HCT116 (cell line): ENCODE measurements at regions not wholly inside any gene's neighbourhood (a gene's known extent, or its start where the extent isn't known, plus 50 kb on each side); places are given as distances from the start of the nearest gene placed in this dataset.

Experiments
- ATAC-seq: fragments of 200-7000 bp; cut with Tn5 transposase; 2 replicates; pipeline ENCODE4 v1.9.1; 2020; ENCODE audit warnings: mild to moderate bottlenecking, moderate library complexity
- BruUV-seq: library from RNA; stranded (reverse); fragments of 400-500 nt; replicated peaks from 2 replicates; lab custom pipeline; 2021; lab: Mats Ljungman, UMichigan
- CTCF ChIA-PET: fragments of 300-600 bp; sonication (Branson Sonifier 250); formaldehyde crosslinking; loops from one replicate; lab custom pipeline; 2021; ENCODE audit warnings: antibody characterized with exemption; lab: Charles Lee
- POLR2A ChIA-PET: fragments of 300-600, 350-600 bp; sonication (Branson Sonifier 250); formaldehyde crosslinking; loops from one replicate; lab custom pipeline; 2021; ENCODE audit warnings: antibody characterized with exemption; lab: Charles Lee
- RAD21 ChIA-PET, 2 experiments: fragments of 300-600 bp; sonication (Branson Sonifier 250); formaldehyde crosslinking; loops; one replicate each; lab custom pipeline; 2023; ENCODE audit warnings: low total read pairs in 2 of 2; ENCODE audit not compliant: uncharacterized antibody in 2 of 2, unreplicated experiment in 2 of 2, low non-redundant PET in 1 of 2; lab: Charles Lee
- DNase-seq: peaks from one replicate; pipeline ENCODE4 v3.0.0-alpha.2; 2010; ENCODE audit warnings: low read depth, low spot score
- H2AFZ ChIP-seq: fragments of 200-600 bp; shearing (Covaris generic), sonication (generic); 2 replicates; pipeline ENCODE4 v1.6.1; 2017; ENCODE audit warnings: low read depth, mixed run types, mixed read lengths, antibody characterized with exemption, low read length; ENCODE audit not compliant: poor library complexity, severe bottlenecking
- H3K27ac ChIP-seq: 2 replicates; pipeline ENCODE4 v1.5.1; 2012; ENCODE audit warnings: low read depth, low read length
- H3K27me3 ChIP-seq: fragments of 200-600 bp; sonication (generic); 2 replicates; pipeline ENCODE4 v1.6.1; 2016; ENCODE audit warnings: mixed run types, low read length, mixed read lengths; ENCODE audit not compliant: insufficient read depth
- H3K36me3 ChIP-seq, 2 experiments: fragments of 200-500 bp in 1 of 2; fragments of 200-600 bp in 1 of 2; sonication (Bioruptor generic) in 1 of 2; sonication (generic) in 1 of 2; 2 replicates each; pipeline versions ENCODE4 v1.5.1 to v1.6.1; 2014 to 2016; ENCODE audit warnings: low read length in 2 of 2, inconsistent platforms in 1 of 2, mixed read lengths in 1 of 2, mixed run types in 1 of 2; ENCODE audit not compliant: insufficient read depth in 2 of 2, control insufficient read depth in 1 of 2
- H3K4me1 ChIP-seq, 2 experiments: fragments of 200-600 bp in 1 of 2; sonication (generic) in 1 of 2; 2 replicates each; pipeline versions ENCODE4 v1.5.1 to v1.6.1; 2012 to 2017; ENCODE audit warnings: low read length in 2 of 2, inconsistent platforms in 1 of 2, mild to moderate bottlenecking in 1 of 2, mixed read lengths in 1 of 2, mixed run types in 1 of 2, moderate library complexity in 1 of 2; ENCODE audit not compliant: insufficient read depth in 2 of 2, control insufficient read depth in 1 of 2
- H3K4me2 ChIP-seq: fragments of 200-600 bp; sonication (generic); 2 replicates; pipeline ENCODE4 v1.6.1; 2017; ENCODE audit warnings: mixed run types, low read length, mixed read lengths
- H3K4me3 ChIP-seq, 2 experiments: fragments of 200-600 bp in 1 of 2; sonication (generic) in 1 of 2; replicated peaks in 1 of 2; 2 replicates each; pipeline ENCODE4 v1.5.1; 2011 to 2016; ENCODE audit warnings: low read length in 2 of 2, control low read depth in 1 of 2, low read depth in 1 of 2, mild to moderate bottlenecking in 1 of 2, mixed read lengths in 1 of 2, mixed run types in 1 of 2
- H3K79me2 ChIP-seq: fragments of 200-600 bp; sonication (generic); 2 replicates; pipeline ENCODE4 v1.6.1; 2017; ENCODE audit warnings: mild to moderate bottlenecking, mixed run types, low read length, moderate library complexity, mixed read lengths; ENCODE audit not compliant: insufficient read depth
- H3K9ac ChIP-seq: fragments of 200-600 bp; sonication (generic); 2 replicates; pipeline ENCODE4 v1.6.1; 2016; ENCODE audit warnings: low read length, mixed read lengths
- H3K9me2 ChIP-seq: fragments of 200-600 bp; sonication (generic), shearing (Covaris generic); 2 replicates; pipeline ENCODE4 v1.6.1; 2017; ENCODE audit warnings: mixed run types, mild to moderate bottlenecking, moderate library complexity; ENCODE audit not compliant: insufficient read depth
- H3K9me3 ChIP-seq, 2 experiments: fragments of 200-500 bp in 1 of 2; fragments of 200-600 bp in 1 of 2; sonication (Bioruptor generic) in 1 of 2; sonication (generic) in 1 of 2; 2 replicates each; pipeline ENCODE4 v1.6.1; 2014 to 2017; ENCODE audit warnings: low read length in 2 of 2, mixed read lengths in 2 of 2, inconsistent platforms in 1 of 2, low read depth in 1 of 2, mild to moderate bottlenecking in 1 of 2, mixed run types in 1 of 2, moderate library complexity in 1 of 2; ENCODE audit not compliant: control insufficient read depth in 1 of 2, insufficient read depth in 1 of 2
- H4K20me1 ChIP-seq: fragments of 200-600 bp; sonication (generic), shearing (Covaris generic); 2 replicates; pipeline ENCODE4 v1.6.1; 2017; ENCODE audit warnings: mixed run types, mild to moderate bottlenecking, moderate library complexity; ENCODE audit not compliant: insufficient read depth
- CBX3 ChIP-seq: IDR thresholded peaks from 2 replicates; pipeline ENCODE4 v1.6.1; 2012; ENCODE audit warnings: low read depth
- EZH2phosphoT487 ChIP-seq: fragments of 200-600 bp; IDR thresholded peaks from 2 replicates; pipeline ENCODE4 v1.6.1; 2018; ENCODE audit warnings: antibody characterized with exemption, borderline replicate concordance
- FOSL1 ChIP-seq: IDR thresholded peaks from 2 replicates; pipeline ENCODE4 v1.6.1; 2012; ENCODE audit warnings: low read depth
- SP1 ChIP-seq: IDR thresholded peaks from 2 replicates; pipeline ENCODE4 v1.6.1; 2012; ENCODE audit warnings: low read depth
- ZBTB33 ChIP-seq: IDR thresholded peaks from 2 replicates; pipeline ENCODE4 v1.6.1; 2011; ENCODE audit warnings: mild to moderate bottlenecking, low read length, moderate library complexity; ENCODE audit not compliant: insufficient replicate concordance; ENCODE audit errors: extremely low read depth
- ZFX ChIP-seq: fragments of 450-650 bp; IDR thresholded peaks from 2 replicates; pipeline ENCODE4 v1.6.1; 2017
- ZNF274 ChIP-seq: fragments of 200-500 bp; sonication (Bioruptor generic); IDR thresholded peaks from 2 replicates; pipeline ENCODE4 v1.6.1; 2014; ENCODE audit warnings: mild to moderate bottlenecking, low read depth, low read length, inconsistent platforms
- intact Hi-C: fragments of 100-400 bp; cut with micrococcal nuclease; formaldehyde crosslinking; loops from 2 replicates; pipeline ENCODE4 v1.10.0; 2022
- TF ChIP-seq, protein P1 (sequence below): IDR thresholded peaks from 2 replicates; pipeline ENCODE4 v1.6.1; 2012; ENCODE audit warnings: low read depth
- TF ChIP-seq, protein P2 (sequence below): IDR thresholded peaks from 2 replicates; pipeline ENCODE4 v1.6.1; 2012

GRCh38 chr9:135356796-135357195, 122.8 kb upstream of the PPP1R26 start:
- DNase-seq, result no peak
- no peaks in the 10 kb centered on the region for H3K9me3 ChIP-seq
- H3K27ac ChIP-seq, result no peak overlapping the region
- no peak for ATAC-seq
- no peaks in the 10 kb centered on the region for H3K27me3 ChIP-seq
- H3K9me2 ChIP-seq, result no peaks in the 10 kb centered on the region
- CTCF ChIA-PET, result no interaction called here
- no peaks in the 10 kb centered on the region for H3K4me1 ChIP-seq
- no peaks in the 10 kb centered on the region for H4K20me1 ChIP-seq
- no peak for TF ChIP-seq ZFX
- TF ChIP-seq, protein P1, sequence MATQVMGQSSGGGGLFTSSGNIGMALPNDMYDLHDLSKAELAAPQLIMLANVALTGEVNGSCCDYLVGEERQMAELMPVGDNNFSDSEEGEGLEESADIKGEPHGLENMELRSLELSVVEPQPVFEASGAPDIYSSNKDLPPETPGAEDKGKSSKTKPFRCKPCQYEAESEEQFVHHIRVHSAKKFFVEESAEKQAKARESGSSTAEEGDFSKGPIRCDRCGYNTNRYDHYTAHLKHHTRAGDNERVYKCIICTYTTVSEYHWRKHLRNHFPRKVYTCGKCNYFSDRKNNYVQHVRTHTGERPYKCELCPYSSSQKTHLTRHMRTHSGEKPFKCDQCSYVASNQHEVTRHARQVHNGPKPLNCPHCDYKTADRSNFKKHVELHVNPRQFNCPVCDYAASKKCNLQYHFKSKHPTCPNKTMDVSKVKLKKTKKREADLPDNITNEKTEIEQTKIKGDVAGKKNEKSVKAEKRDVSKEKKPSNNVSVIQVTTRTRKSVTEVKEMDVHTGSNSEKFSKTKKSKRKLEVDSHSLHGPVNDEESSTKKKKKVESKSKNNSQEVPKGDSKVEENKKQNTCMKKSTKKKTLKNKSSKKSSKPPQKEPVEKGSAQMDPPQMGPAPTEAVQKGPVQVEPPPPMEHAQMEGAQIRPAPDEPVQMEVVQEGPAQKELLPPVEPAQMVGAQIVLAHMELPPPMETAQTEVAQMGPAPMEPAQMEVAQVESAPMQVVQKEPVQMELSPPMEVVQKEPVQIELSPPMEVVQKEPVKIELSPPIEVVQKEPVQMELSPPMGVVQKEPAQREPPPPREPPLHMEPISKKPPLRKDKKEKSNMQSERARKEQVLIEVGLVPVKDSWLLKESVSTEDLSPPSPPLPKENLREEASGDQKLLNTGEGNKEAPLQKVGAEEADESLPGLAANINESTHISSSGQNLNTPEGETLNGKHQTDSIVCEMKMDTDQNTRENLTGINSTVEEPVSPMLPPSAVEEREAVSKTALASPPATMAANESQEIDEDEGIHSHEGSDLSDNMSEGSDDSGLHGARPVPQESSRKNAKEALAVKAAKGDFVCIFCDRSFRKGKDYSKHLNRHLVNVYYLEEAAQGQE, result no peak
- no peak for TF ChIP-seq SP1
- TF ChIP-seq ZNF274, result no peak
- no peak for TF ChIP-seq FOSL1
- no peak for TF ChIP-seq EZH2phosphoT487
- TF ChIP-seq ZBTB33, result no peak
- TF ChIP-seq, protein P2, sequence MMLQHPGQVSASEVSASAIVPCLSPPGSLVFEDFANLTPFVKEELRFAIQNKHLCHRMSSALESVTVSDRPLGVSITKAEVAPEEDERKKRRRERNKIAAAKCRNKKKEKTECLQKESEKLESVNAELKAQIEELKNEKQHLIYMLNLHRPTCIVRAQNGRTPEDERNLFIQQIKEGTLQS, result no peak
- TF ChIP-seq CBX3, result no peak
- H3K79me2 ChIP-seq, result no peaks in the 10 kb centered on the region
- H3K4me3 ChIP-seq, result no peak overlapping the region
- intact Hi-C loops, result no loop called here
- H3K4me2 ChIP-seq, result no peak overlapping the region
- POLR2A ChIA-PET, result no interaction called here
- RAD21 ChIA-PET, result no interaction called here
- no peaks in the 10 kb centered on the region for H3K36me3 ChIP-seq
- BruUV-seq, result no TSS peak
- no peak overlapping the region for H3K9ac ChIP-seq
- H2AFZ ChIP-seq, result no peak overlapping the region
